ENCODE measurements at regions not wholly inside any gene's neighbourhood (a gene's known extent, or its start where the extent isn't known, plus 50 kb on each side); places are given as distances from the start of the nearest gene placed in this dataset.

DNA sequence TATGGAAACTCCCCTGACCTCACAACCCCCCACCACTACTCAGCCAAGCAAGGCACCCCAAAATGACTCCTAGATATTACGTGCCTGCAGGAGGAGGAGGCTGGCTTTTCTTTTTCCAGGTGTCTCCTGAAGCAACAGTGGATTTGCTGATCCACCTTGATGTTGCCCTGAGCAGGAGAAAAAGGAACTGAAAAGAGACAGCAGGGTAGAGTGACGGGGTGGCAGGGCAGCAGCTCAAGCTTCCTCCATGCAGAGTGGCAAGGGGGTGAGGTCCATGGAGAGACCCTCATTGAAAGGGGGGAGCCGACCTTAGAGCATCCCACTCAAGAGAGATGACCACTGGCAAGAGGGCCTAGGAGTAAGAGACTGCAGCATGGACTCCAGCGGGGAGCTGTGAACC lies 112.0 kb upstream of the SIRPA start:
- in situ Hi-C loops (cut with MboI; ENCODE audit: low sequenced_read_pairs, unreplicated experiment): no loop called here

DNA sequence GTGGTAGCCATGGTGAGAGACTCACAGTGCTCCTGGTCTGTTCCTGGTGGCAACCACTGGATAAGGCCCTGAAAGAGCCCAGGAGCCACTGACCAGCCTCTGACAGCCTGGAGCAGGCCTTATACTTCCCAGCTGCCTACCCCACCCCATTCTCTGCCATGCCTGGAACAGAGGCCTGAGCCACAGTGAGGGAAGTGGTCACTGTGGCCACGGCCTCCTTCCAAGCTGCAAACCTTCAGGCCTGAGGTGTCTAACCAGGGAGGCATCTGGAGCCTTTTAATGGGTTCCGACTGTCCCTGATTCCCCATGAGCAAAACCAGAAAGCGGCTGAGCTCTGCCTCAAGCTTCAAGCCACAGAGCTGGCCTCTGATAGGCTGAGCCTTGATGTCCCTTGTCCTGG lies 113.0 kb upstream of the SIRPA start:
- no peak for DNase-seq (ENCODE audit: low spot score)
- TF ChIP-seq, protein P1, sequence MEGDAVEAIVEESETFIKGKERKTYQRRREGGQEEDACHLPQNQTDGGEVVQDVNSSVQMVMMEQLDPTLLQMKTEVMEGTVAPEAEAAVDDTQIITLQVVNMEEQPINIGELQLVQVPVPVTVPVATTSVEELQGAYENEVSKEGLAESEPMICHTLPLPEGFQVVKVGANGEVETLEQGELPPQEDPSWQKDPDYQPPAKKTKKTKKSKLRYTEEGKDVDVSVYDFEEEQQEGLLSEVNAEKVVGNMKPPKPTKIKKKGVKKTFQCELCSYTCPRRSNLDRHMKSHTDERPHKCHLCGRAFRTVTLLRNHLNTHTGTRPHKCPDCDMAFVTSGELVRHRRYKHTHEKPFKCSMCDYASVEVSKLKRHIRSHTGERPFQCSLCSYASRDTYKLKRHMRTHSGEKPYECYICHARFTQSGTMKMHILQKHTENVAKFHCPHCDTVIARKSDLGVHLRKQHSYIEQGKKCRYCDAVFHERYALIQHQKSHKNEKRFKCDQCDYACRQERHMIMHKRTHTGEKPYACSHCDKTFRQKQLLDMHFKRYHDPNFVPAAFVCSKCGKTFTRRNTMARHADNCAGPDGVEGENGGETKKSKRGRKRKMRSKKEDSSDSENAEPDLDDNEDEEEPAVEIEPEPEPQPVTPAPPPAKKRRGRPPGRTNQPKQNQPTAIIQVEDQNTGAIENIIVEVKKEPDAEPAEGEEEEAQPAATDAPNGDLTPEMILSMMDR (IDR thresholded peaks at IDR 0.05; ENCODE audit: borderline replicate concordance, control extremely low read depth, extremely low read depth, insufficient read depth, missing control alignments): no peak
- in situ Hi-C loops (cut with MboI; ENCODE audit: low sequenced_read_pairs, unreplicated experiment): no loop called here

More for the DNA sequence above, 112.0 kb upstream of the SIRPA start:
- DNase-seq (ENCODE audit: low spot score): no peak
- TF ChIP-seq, protein P1 (IDR thresholded peaks at IDR 0.05; ENCODE audit: borderline replicate concordance, control extremely low read depth, extremely low read depth, insufficient read depth, missing control alignments): no peak

DNA sequence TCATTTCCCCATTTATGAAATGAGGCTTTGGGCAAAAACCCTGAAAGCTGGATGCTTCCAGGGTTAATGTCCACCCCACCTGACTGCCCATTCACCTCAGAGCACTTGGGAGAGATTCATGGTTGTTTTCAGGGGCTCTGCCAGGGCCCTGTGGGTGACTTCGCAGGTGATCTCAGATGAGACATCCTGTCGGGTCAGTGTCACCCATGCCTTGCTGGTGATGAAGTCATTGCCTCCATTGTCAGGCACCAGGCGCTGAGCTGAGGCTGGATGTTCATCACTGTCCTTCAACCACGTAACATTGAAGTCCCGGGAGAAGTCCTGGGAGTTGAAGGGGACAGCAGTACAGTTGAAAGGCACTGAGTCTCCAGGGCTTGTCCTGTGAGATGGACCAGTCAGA lies 115.6 kb upstream of the SIRPA start:
- in situ Hi-C loops (cut with MboI; ENCODE audit: low sequenced_read_pairs, unreplicated experiment): no loop called here
- TF ChIP-seq, protein P1 (IDR thresholded peaks at IDR 0.05; ENCODE audit: borderline replicate concordance, control extremely low read depth, extremely low read depth, insufficient read depth, missing control alignments): no peak
- no peak for DNase-seq (ENCODE audit: low spot score)

DNA sequence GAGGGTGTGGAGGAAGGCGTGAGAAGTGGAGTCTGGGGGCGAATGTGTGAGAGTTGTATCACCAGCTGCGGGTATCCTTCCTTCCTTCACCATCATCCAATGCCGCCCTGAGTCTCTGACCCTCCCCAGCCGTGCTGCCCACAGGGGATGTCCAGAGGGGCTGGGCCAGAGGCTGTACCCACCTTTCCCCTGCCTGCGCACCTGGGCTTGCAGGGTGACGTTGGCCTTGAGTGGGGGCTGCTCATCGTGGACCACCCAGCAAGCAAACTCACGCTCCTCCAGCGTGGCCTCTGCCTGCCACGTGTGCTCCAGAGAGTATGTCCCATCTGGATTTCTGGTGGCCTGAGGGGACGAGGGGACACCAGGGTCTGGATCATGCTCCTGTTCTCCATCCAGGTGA lies 116.9 kb upstream of the SIRPA start:
- DNase-seq (ENCODE audit: low spot score): no peak
- TF ChIP-seq, protein P1 (IDR thresholded peaks at IDR 0.05; ENCODE audit: borderline replicate concordance, control extremely low read depth, extremely low read depth, insufficient read depth, missing control alignments): no peak
- in situ Hi-C loops (cut with MboI; ENCODE audit: low sequenced_read_pairs, unreplicated experiment): no loop called here

DNA sequence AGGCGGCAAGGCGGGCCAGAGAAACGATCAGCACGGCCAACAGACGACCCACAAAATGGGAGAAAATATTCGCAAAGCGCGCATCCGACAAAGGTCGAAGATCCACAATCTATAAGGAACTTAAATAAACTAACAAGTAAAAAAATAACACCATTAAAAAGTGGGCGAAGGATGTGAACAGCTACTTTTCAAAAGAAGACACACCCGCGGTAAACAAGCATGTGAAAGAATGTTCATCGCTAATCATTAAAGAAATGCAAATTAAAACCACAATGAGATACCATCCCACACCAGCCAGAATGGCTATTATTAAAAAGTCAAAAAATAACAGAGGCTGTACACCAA lies 117.8 kb upstream of the SIRPA start:
- in situ Hi-C loops (cut with MboI; ENCODE audit: low sequenced_read_pairs, unreplicated experiment): no loop called here
- no peak for DNase-seq (ENCODE audit: low spot score)
- TF ChIP-seq, protein P1 (IDR thresholded peaks at IDR 0.05; ENCODE audit: borderline replicate concordance, control extremely low read depth, extremely low read depth, insufficient read depth, missing control alignments): no peak

DNA sequence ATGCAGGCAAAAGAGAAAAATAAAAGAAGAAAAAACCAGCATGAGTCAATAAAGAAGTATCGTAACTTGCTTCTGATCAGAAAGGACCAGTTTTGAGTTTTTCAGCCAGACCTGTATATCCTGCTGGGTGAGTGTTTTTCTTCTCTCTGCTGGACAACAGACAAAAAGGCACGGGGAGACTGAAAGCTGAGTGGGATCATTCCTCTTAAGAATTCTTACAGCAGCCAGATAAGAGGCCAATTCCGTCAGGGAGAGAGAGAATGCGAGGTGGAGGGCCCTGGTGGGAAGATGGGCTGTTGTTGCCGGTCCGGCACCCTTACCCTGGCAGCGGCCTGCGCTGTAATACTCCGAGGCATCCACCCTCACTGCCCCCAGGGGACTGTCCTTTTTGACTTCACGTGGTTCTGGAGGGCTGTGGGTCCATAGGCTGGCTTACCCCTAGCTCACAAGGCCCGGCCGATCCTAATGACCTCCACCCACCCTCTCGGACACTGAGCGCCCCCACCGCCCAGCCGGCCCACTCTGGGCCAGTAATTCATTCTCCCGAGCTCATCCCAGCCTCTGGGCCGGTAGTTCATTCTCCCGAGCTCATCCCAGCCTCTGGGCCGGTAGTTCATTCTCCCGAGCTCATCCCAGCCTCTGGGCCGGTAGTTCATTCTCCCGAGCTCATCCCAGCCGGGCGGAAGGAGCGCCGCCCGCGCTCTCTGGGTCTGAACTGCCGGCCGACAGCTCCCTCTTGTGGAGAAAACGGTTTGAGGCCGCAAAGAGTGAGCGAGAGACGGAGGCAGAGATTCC lies 118.3 kb upstream of the SIRPA start:
- in situ Hi-C loops (cut with MboI; ENCODE audit: low sequenced_read_pairs, unreplicated experiment): no loop called here
- peak; percentile 84 for DNase-seq (ENCODE audit: low spot score)
- TF ChIP-seq, protein P1 (IDR thresholded peaks at IDR 0.05; ENCODE audit: borderline replicate concordance, control extremely low read depth, extremely low read depth, insufficient read depth, missing control alignments): peak; percentile 93

Data from GM13976 (cell line).